GM21786 (cell line): ENCODE measurements at regions not wholly inside any gene's neighbourhood (a gene's known extent, or its start where the extent isn't known, plus 50 kb on each side); places are given as distances from the start of the nearest gene placed in this dataset.
"Not testable (repeated sequence)": the region's sequence is repeated elsewhere in the genome, so short reads cannot be mapped to it uniquely, and the experiment has no call there.

Source experiments
- ATAC-seq: cut with Tn5 transposase; IDR thresholded peaks from one replicate; pipeline ENCODE4 v1.9.1; 2021; ENCODE audit not compliant: unreplicated experiment

DNA sequence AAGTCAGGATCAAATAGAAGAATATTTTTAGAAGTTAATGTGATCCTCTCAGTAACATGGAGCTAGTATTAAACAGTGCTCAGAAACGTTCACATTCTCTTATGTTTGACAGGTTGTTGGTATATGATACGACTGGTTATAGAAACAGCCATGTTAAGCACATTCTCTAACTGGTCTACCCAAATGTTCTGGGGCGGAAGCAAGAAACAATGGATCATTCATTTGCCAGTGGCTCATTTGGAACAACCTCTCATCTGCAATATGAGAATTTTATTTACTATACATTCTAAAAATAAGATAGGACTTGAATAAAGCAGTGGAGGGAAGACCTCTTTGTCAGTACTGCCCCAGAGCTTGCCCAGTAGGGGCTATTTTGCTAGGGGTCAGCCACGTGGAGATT, 167.1 kb upstream of the FAM98A start:
- ATAC-seq, result no peak

DNA sequence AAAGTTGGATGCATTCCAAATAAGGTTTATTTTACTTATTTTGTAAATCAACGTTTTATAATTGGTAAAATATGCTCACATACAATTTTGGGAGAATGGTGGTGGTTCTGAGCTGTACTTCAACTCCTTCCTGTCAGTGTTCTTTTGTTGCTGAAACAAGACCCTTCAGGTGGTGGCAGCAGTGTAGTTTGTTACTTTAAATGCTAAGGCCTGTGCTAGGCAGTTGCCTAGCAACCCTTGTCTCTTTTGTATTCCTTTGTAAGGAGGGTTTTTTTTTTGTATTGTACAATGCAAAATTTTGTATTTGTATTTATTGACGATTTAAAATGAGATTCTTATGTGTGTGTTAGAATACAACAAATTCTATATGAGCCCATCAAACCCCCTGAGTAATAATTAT, 166.0 kb upstream of the FAM98A start:
- no peak for ATAC-seq

DNA sequence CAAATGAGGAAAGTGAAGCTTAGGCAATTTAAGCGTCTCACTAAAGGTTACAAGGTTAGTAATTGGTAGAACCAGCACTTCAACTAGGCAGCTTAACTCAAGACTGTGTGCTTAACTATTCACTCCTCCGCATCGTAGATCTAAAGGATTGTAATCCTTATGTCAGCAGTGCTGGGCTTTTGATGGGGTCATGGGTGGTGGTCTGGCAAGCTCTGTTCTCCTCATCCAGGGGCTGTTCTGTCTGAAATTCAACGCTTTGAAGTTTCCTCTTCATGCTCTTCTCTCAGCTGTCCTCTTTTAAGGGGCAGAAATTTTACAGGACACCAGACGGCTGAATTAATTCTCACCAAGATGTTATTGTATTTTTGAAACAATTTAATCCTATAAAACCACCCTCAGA, 165.5 kb upstream of the FAM98A start:
- no peak for ATAC-seq

DNA sequence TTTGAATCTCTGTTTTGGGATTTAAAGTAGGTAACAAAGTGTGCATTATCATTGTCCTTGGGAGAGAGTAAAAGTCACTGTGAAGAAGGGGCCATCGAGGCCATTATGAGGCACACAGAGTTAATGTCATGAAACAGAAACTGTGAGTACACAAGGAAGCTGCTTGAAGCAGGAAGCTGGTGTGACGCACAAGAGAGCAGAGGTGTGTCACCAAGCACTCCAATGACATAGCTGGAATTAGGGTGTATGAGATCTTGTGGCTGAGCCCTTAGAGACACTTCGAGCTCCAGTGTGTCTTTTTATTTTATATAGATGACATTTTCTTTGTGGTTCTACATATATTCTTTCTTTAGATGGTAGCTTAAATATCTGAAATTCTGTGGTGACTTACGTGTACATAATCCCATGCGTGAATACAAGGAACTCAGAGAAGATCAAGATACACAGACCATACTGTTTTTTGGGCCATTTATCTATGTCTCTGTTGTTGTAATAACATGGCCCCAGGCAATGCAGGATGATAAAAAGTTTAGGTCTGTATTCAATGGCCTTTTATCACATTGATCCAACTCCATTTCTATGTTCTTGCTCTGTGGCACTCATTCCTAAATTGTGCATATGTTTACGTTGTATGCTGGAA, 164.7 kb upstream of the FAM98A start:
- no peak for ATAC-seq

DNA sequence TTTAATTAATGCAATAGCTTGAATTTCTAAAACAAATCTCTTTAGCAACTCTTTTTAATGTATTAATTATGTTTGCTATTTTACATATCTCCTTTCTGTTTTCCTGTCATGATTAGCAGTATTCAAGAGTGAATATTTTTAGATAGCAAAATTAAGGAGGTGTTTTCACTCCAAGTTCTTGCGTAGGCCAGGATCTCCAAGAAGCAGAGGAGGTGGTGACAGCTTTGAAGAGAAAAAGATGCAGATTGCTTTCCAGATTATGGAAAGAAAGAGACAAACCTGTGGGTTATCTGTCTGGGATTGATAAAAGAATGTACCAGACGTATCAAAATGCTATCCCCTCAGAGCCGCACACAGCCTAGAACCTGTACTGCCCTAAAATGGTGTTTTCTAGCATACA, 163.5 kb upstream of the FAM98A start:
- ATAC-seq, result no peak

DNA sequence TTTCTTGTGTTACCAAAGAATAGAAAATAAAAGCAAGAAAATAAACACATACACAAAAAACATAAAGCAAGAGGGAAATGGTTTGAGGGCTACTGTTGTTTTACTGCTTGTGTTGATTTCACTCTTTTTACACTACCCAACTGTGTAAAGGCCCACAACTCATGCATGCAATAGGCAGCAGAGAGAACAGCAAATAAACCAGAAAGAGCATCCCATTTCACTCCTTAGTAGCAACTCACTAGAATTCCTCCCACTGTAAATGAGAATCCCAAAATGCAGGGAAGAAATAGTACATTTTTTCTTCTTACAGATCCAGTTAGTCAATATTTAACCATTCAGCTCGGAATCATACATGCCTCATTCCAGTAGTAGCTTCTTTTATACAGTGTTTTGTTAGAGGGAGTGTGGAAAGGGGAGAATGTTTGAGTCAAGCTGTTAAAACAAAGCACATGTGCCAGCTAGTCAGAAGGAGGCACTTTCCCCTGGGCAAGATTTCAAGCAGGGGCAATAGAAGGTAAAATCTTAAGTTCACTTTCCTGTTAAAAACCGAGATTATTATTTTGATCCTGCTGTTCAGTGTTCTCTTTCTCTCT, 147.2 kb upstream of the FAM98A start:
- ATAC-seq, result no peak

DNA sequence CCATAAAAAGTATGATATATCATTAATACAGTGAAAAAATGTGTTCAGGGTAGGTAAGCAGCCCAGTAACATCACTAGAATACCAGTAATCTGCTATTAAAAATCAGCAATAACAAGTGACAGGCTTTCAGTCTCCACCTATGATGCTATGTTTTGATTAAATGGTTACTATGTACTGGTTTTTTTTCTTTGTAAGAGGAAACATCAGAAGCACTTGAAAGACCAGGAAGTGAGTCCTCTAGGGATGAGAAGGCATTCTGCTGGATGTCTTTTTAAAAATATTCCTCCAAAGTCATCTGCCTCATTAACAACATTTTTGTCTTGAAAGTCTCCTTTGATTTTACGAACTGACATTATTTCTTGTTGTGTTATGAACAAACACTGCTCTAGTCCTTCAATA, 136.0 kb upstream of the FAM98A start:
- no peak for ATAC-seq

DNA sequence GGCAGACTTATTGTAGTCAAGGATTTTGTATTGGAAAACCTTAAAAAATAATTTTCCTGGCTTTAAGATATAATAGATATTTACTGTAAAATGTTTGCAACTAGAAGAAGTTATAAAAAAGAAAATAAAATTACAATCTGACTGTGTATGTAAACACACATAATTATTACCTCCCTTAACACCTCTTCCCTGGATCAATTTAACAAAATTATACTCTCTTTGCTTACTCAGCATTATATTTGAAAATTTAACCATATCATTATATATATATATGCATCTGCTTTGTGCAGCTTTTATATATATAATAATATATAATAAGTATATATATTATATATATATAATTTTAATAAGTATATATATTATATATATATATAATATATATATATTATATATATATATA, 131.7 kb upstream of the FAM98A start:
- ATAC-seq, result no peak

DNA sequence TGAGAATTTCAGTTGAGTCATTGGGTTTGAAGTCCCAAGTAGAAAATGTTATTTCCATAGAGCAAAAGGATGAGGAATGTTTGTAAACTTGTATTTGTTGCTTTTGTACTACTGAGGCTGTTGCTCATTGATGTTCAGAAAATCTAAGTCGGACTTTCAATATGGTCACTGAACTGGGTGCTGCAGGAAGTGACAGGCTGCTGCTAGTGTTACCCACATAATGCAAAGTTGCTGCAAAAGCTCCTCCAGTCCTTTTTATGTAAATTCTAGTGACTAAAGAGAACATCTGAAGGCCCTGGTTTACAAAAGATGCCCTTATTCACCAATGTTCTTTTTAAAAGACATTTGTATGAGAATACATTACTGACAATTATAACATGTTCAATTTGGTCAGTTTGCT, 131.1 kb upstream of the FAM98A start:
- no peak for ATAC-seq

DNA sequence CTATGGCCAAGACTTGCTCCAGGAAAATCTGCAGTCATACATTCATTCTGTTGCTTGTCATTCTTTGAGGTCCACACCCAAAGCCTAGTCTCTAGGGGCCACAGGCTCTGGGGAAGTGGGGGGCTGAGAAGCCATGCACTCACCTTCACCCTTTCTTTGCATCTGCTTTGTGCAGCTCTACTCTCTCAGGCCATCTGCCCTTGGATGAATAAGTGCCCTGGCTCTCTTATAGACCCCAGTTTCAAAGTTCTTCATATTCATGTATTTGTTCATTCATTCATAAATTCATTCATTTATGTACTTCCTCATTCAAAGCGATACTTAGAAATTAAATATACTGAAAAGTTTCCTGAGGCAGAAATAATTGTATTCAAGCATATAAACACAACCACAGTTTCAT, 130.3 kb upstream of the FAM98A start:
- ATAC-seq, result no peak

DNA sequence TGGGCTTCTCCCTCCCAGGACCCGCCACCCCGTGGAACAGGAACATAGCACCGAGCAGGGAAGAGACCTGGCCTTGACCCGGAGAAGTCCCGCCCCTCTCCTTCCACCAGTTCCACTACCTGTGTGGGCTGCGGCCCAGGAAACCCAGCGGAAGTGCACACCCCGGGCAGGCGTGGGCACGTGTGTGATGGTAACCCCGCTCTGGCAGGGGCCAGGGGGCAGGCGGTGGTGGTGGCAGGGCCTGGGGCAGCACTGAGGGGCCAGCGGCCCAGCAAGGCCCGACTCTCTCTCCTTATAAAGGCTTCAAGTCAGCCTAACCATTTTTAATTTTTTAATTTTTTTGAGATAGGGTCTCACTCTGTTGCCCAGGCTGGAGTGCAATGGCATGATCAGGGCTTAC, 129.0 kb upstream of the FAM98A start:
- ATAC-seq, result no peak

DNA sequence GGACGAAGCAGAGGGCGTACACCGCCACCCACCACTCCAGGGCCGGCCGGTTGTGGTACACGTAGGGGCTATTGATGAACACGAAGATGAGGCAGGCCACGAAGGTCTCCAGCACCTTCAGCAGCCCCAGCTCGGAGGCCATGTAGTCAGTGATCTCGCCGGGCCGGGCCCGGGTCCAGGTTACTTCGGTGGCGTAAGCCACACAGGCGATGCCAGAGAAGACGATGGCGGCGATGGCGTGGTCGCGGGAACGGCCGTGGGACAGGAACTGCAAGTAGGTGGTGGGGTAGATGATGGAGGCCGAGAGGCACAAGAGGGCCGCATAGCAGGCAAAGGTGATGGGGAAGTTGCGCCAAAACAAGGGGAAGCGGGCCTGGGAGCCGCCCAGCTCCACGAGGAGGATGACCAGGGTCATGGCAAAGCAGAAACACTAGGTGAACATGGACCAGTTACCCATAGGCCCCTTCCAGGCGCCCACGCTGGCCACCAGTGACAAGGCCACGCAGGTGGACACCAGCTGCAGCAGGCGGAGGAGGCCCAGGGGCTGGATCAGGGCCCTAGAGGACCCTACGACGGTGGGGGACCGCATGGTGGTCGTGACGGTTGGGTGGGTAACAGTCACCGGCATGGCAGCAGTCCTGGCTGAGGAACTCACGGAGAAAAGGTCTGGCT, 128.4 kb upstream of the FAM98A start:
- ATAC-seq, result no peak

DNA sequence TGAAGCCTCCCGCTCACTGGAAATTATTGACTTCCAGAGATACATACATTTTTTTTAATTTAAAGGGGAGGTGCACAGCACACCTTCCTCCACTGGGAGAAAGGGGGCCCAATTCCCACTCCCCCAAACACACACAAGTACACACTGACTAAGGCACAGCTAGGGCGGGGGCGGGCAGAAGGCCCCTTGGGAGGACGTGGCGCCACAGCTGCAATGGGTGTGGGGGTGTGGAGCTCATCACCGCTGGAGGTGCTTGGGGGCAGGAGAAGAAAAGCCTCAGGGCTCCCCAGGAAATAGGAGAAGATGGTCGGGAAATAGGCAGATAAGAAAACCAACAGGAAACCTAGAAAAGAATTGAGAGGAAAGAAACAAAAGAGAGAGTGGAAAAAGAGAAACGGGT, 127.3 kb upstream of the FAM98A start:
- no peak for ATAC-seq

DNA sequence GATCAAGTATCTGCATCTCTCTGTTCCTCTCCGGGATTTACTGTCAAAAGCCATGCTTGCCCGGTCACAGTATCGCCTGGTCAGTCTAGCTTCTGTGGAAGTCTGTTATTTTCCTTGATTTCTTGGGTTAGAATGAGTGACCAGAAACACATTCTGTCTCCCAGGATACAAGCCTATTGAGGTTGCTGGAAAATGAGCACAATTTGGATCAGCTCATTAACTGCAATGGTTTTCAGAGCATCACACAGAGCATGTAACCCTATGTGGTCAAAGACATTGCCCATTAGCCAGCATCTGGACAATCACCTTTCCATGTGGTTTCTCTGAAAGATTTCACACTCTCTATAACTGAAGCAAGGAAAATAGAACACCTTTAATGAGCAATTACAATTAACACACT, 124.2 kb upstream of the FAM98A start:
- ATAC-seq, result no peak

DNA sequence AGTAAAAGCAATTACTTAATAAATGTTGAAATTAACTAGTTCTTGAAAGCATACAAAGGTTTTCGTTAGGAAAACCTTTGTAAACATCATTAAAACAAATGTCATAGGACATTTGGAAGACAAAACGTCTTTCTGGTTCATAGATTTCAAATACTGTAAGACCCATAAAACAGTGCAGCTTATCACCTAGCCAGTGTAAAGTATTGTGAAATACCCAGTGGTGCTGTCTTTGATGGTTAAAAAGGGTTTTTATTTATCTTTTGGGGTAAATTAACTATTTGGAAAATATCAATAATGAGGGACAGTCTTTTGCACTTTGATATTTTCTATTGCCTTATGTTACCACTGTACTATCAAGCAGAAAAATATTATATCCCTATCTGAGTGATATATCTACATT, 120.0 kb upstream of the FAM98A start:
- no peak for ATAC-seq

DNA sequence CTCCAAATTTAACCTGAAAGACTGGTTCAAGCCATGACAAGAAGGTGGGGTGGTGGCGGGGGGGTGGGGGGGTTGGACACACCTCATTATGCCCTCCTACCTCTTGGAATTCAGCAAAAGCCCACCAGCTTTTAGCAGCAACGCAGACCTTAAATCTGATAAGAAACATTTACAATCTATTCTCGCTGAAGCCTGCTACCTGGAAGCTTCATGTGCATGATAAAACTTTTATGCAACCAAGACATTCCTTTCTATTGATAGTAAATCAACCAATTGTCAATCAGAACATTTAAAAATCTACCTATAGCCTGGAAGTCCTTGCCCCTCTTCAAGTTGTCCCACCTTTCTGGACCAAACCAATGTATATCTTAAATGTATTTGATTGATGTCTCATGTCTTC, 113.6 kb upstream of the FAM98A start:
- no peak for ATAC-seq

DNA sequence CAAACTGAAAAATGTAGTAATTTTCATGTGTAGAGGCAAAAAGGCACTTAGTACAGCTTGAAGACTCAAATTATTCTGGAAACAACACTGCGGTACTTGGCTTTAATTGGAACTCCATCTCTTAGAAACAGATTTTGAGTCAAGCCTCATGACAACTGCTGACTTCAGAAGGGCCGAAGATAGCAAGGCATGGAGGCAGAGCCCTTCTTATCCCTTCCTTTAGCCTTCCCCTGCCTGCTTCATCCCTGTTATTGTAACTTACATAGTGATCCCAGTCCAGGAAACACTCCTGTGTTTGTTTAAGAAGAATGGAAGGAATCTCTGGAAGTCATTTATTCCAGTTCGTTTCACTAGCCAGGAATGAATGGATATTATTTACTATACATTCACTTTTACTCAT, 110.9 kb upstream of the FAM98A start:
- no peak for ATAC-seq

DNA sequence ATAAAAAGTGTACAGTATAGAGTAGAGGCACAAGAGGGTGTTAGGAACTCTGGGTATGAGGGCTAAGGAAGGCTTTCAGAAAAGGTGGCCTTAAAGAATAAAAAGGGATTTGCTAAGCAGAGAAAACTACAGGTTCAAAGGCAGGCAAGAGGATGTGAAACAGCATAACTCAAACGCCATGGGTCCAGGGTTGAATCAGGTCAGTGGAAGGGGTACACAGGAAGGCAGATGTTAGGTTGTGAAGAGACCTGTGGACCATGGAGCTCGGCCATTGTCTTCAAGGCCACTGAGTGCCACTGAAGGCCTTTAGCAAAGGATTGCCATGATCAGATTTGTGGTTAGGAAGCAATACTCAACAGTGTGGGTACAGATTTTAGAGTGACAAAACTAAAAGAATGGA, 108.2 kb upstream of the FAM98A start:
- no peak for ATAC-seq

DNA sequence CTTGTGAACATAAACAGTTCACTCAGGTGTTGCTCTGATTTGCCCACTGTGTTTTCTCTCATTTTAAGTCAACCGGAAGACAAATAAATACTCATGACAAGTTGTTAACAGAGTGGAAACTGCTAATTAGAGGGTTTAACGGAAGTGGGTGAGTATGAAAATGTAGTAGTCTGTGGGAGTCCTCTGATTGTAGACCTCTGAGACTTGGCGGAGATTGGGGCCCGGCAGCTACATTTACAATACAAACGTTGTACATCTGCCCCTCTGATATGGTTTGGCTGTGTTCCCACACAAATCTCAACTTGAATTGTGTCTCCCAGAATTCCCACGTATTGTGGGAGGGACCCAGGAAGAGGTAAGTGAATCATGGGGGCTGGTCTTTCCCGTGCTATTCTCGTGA, 107.3 kb upstream of the FAM98A start:
- no peak for ATAC-seq

DNA sequence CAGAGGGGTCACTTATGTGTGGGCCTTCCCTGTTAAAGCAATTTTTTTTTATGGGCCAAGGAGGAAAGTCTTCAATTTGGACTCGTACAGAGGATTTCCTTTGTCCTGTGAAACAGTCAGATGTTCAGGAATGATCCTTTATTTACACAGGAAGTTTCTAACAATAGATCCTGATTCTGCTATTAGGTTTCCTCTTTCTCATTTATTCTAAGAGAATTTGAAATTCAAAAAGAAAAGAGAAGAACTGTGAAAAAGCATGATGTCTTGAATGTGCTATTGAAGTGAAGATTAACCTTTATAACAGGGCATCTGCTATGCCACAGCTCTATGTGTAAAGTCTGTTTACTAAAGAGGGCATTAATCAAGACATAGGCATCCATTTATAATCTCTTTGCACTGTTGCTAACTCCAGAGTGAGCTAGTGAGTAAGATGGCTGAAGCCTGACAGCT, 105.3 kb upstream of the FAM98A start:
- ATAC-seq, result no peak

DNA sequence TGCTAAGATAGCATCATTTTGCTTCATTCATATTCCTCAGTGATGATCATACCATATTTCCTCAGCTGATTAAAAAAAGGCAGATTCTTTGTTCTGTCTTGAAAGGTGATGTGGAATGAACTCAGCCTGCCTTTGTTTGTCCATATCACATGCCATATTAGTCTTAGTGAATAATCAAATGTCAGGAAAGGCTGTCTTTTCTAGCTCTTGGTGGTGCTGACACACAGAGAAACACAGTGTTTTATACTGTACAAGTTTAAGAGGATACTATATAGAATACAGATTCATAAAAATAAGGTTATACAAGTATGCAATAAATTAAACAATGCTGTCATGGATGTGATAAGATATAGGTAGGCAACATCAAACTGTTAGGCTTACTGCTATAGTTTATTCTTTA, 97.1 kb upstream of the FAM98A start:
- ATAC-seq, result no peak

DNA sequence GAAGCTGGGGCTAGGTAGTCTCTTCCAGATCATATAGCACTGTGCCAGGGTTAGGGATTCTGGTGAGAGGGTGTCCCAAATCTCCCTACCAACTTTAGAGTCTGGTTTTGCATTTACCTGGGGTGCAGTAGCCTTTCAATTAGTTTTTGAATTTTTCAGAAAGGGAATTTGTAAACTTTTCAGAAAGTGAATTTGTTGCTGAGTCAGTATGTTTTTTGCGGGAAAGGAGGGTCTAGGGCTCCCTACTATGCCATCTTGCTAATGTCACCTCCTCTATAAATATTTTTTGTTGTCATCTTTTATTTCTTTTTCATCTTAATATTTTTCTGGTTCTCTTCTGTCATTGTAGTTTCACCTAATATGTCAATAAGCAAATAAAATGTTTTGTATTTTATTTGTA, 95.8 kb upstream of the FAM98A start:
- ATAC-seq, result no peak

DNA sequence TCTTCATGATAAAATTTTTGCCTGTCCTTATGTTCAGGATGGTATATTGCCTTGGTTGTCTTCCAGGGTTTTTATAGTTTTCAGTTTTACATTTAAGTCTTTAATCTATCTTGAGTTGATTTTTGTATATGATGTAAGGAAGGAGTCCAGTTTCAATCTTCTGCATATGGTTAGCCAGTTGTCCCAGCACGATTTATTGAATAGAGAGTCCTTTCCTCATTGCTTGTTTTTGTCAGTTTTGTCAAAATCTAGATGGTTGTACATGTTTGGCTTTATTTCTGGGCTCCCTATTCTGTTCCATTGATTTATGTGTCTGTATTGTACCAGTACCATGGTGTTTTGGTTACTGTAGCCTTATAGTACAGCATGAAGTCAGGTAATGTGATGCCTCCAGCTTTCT, 91.6 kb upstream of the FAM98A start:
- not testable (repeated sequence) for ATAC-seq
